Large intestine (tissue), 3 donors: ENCODE measurements at regions not wholly inside any gene's neighbourhood (a gene's known extent, or its start where the extent isn't known, plus 50 kb on each side); places are given as distances from the start of the nearest gene placed in this dataset.
A peak's percentile ranks its signal among the peaks of the same experiment; 100 is the strongest.

Source experiments
- DNase-seq, 2 donors: peaks; one replicate each; pipeline versions ENCODE4 v3.0.0 to v3.0.0-alpha.2; 2013
- H3K27ac ChIP-seq: one replicate; pipeline ENCODE4 v1.5.1; 2013; ENCODE audit warnings: low read length
- H3K27me3 ChIP-seq: 2 replicates; pipeline ENCODE4 v1.6.1; 2013; ENCODE audit warnings: low read length; ENCODE audit not compliant: control insufficient read depth, insufficient read depth
- H3K36me3 ChIP-seq: 2 replicates; pipeline ENCODE4 v1.6.1; 2013; ENCODE audit warnings: low read length; ENCODE audit not compliant: control insufficient read depth, insufficient read depth
- H3K4me1 ChIP-seq: one replicate; pipeline ENCODE4 v1.6.1; 2013; ENCODE audit warnings: low read length; ENCODE audit not compliant: control insufficient read depth, insufficient read depth
- H3K4me3 ChIP-seq: one replicate; pipeline ENCODE4 v1.5.1; 2013; ENCODE audit warnings: low read length
- H3K9me3 ChIP-seq: one replicate; pipeline ENCODE4 v1.6.1; 2013; ENCODE audit warnings: mild to moderate bottlenecking, low read depth, low read length, moderate library complexity; ENCODE audit not compliant: control insufficient read depth
- WGBS: methylation state at CpG from one replicate; pipeline ENCODE4 v1.1.5; 2013; ENCODE audit warnings: low lambda C conversion rate; ENCODE audit not compliant: insufficient coverage; 5-methylcytosine and 5-hydroxymethylcytosine counted together

GRCh38 chr15:35743321-35743720, 197.4 kb upstream of the DPH6 start:
- Histone ChIP-seq H3K9me3 (no peaks in the 10 kb centered on the region), H3K27ac (no peak overlapping the region), H3K4me1 (no peaks in the 10 kb centered on the region), H3K36me3 (no peaks in the 10 kb centered on the region), H3K27me3 (no peaks in the 10 kb centered on the region), H3K4me3 (no peak overlapping the region)
- no peak for DNase-seq
- no CpG with 5 or more reads among the region's 1 CpG for WGBS

GRCh38 chr15:35746121-35746520, 200.2 kb upstream of the DPH6 start:
- no peak for DNase-seq
- Histone ChIP-seq H3K27ac (no peak overlapping the region), H3K4me1 (no peaks in the 10 kb centered on the region), H3K4me3 (no peak overlapping the region), H3K36me3 (no peaks in the 10 kb centered on the region), H3K27me3 (no peaks in the 10 kb centered on the region), H3K9me3 (no peaks in the 10 kb centered on the region)

GRCh38 chr15:35748105-35748504, 202.1 kb upstream of the DPH6 start:
- Histone ChIP-seq H3K27me3 (no peaks in the 10 kb centered on the region), H3K9me3 (no peaks in the 10 kb centered on the region), H3K27ac (no peak overlapping the region), H3K4me1 (no peaks in the 10 kb centered on the region), H3K36me3 (no peaks in the 10 kb centered on the region), H3K4me3 (no peak overlapping the region)
- WGBS: no CpG with 5 or more reads among the region's 5 CpGs
- DNase-seq: no peak

DNA sequence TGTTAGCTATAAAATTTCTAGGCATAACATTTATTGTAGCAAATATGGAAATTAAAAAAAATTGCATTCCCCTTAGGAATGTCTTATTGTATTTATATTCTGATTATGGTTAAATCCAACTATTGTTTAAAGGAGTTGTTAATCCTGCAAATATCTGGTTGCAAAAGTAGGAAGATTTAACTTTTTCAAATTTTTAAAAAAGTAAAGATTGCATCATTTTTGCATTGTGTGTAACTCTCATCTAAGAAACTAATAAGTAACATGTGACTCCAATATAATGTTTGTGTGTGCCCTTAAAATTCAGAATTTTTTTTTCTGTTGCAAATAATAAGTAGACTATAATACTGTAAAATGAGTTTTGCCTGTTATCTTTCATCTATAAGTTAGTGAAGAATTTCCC, 204.1 kb upstream of the DPH6 start:
- H3K27me3 ChIP-seq: no peaks in the 10 kb centered on the region
- H3K4me3 ChIP-seq: no peak overlapping the region
- H3K4me1 ChIP-seq: no peaks in the 10 kb centered on the region
- H3K9me3 ChIP-seq: no peaks in the 10 kb centered on the region
- no peak for DNase-seq
- H3K36me3 ChIP-seq: no peaks in the 10 kb centered on the region
- no peak overlapping the region for H3K27ac ChIP-seq

GRCh38 chr15:35751413-35752133, 205.6 kb upstream of the DPH6 start:
- Histone ChIP-seq H3K36me3 (no peaks in the 10 kb centered on the region), H3K27me3 (no peaks in the 10 kb centered on the region), H3K9me3 (no peaks in the 10 kb centered on the region), H3K4me1 (no peaks in the 10 kb centered on the region), H3K4me3 (no peak overlapping the region), H3K27ac (no peak overlapping the region)
- DNase-seq: peak; percentile 48 to 59
- 60% methylated on average over 1 of the region's 14 CpGs for WGBS

DNA sequence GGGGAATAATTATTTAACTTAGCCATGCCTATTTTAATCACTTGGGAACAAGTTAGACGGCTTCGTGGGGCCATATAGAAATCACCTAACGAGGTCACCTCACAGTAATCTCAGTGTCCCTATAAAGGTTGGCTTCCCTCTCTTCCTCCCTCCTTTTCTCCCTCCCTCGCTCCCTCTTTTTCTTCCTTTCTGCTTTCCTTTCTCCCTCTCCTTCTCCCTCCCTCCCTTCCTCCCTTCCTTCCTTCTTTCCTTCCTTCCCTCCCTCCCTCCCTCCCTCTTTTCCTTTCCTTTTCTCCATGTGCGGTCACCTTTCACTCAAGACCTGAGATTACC, 206.1 kb upstream of the DPH6 start:
- H3K4me3 ChIP-seq: no peak overlapping the region
- H3K4me1 ChIP-seq: no peaks in the 10 kb centered on the region
- WGBS: 91% methylated on average over 1 of the region's 5 CpGs
- no peak overlapping the region for H3K27ac ChIP-seq
- no peaks in the 10 kb centered on the region for H3K9me3 ChIP-seq
- no peak for DNase-seq
- no peaks in the 10 kb centered on the region for H3K27me3 ChIP-seq
- H3K36me3 ChIP-seq: no peaks in the 10 kb centered on the region

DNA sequence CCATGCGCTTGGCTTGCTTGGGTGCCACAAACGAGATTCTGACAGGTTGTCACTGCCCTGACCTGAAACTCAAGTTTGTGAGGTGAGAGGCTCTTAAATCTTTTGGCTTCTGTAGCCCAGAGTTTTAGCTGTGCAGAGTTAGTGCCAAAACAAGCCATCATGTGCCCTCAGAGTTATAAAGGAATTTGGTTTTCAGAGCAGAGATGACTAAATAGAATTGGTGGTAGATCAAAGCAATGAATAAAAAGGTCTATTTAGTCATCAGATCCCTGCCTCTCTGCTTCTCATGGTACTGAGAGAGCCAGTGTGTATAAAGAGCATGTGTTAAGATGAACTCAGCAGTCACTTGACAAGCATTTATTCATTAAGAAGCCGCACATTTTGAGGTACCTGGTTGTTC, 207.5 kb upstream of the DPH6 start:
- Histone ChIP-seq H3K36me3 (no peaks in the 10 kb centered on the region), H3K27me3 (no peaks in the 10 kb centered on the region), H3K4me1 (no peaks in the 10 kb centered on the region), H3K9me3 (no peaks in the 10 kb centered on the region), H3K27ac (no peak overlapping the region), H3K4me3 (no peak overlapping the region)
- DNase-seq: no peak
- WGBS: 80% methylated on average over 1 of the region's 3 CpGs

DNA sequence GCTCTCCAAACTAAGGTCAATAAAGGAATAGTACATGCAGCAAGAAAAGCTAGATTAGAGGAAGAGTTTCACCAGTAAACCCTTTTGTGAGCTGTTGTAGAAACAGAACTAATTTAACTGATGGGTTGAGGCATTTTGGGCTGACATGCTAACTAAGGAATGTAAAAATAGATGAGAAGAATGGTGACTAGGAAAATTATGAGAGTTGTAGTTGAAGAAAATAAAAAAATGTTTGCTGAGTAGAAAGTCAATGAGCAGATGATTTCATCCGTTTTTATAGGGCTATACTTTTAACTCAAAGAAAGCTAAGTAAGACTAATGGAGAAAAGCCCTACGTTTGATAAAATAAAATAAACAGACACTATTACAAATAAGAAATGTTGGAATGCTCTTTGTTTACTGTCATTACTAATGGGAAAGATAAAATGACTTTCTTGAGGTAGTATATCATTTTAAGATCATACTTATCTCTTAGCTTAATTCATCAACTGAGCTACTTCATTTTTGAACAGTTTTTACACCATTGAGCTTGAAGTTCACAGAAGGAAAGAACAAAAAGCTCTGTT, 209.4 kb upstream of the DPH6 start:
- H3K27ac ChIP-seq: no peak overlapping the region
- no peaks in the 10 kb centered on the region for H3K36me3 ChIP-seq
- WGBS: 61% methylated on average over 2 of the region's 2 CpGs
- no peaks in the 10 kb centered on the region for H3K9me3 ChIP-seq
- H3K4me3 ChIP-seq: no peak overlapping the region
- no peaks in the 10 kb centered on the region for H3K27me3 ChIP-seq
- H3K4me1 ChIP-seq: no peaks in the 10 kb centered on the region
- DNase-seq: no peak

DNA sequence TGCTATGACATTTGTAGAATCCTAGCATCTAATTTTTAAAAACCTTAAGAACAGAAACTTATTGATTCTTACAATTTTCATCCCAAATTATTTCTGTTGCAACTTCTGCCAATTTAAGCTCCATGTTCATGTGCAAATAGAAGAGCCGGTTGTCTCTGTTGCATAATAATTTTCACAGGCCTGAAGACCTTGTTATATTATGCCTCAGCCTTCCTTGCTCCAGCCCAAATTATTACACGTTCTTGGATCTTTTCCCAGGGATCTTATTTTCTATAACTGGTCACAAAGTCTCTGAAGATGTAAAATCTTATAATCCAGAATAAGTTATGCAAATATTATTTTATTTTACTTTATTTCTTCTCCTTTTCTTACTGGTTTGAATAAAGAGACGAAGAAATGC, 210.7 kb upstream of the DPH6 start:
- H3K36me3 ChIP-seq: no peaks in the 10 kb centered on the region
- DNase-seq: no peak
- H3K27me3 ChIP-seq: no peaks in the 10 kb centered on the region
- no peaks in the 10 kb centered on the region for H3K4me1 ChIP-seq
- H3K27ac ChIP-seq: no peak overlapping the region
- WGBS: 100% methylated on average over 1 of the region's 3 CpGs
- H3K4me3 ChIP-seq: no peak overlapping the region
- H3K9me3 ChIP-seq: no peaks in the 10 kb centered on the region

GRCh38 chr15:35757361-35757760, 211.4 kb upstream of the DPH6 start:
- Histone ChIP-seq H3K27ac (no peak overlapping the region), H3K27me3 (no peaks in the 10 kb centered on the region), H3K9me3 (no peaks in the 10 kb centered on the region), H3K36me3 (no peaks in the 10 kb centered on the region), H3K4me3 (no peak overlapping the region), H3K4me1 (no peaks in the 10 kb centered on the region)
- no peak for DNase-seq
- no CpG with 5 or more reads among the region's 2 CpGs for WGBS

- Histone ChIP-seq H3K27me3 (no peaks in the 10 kb centered on the region), H3K27ac (no peak overlapping the region), H3K9me3 (no peaks in the 10 kb centered on the region), H3K36me3 (no peaks in the 10 kb centered on the region), H3K4me1 (no peaks in the 10 kb centered on the region), H3K4me3 (no peak overlapping the region)
- no CpG with 5 or more reads among the region's 3 CpGs for WGBS
- DNase-seq: no peak
Measured at GRCh38 chr15:35757765-35758164, 211.8 kb upstream of the DPH6 start.
